ENCODE measurements at regions not wholly inside any gene's neighbourhood (a gene's known extent, or its start where the extent isn't known, plus 50 kb on each side); places are given as distances from the start of the nearest gene placed in this dataset.
A peak's percentile ranks its signal among the peaks of the same experiment; 100 is the strongest.
"Not testable (repeated sequence)": the region's sequence is repeated elsewhere in the genome, so short reads cannot be mapped to it uniquely, and the experiment has no call there.

DNA sequence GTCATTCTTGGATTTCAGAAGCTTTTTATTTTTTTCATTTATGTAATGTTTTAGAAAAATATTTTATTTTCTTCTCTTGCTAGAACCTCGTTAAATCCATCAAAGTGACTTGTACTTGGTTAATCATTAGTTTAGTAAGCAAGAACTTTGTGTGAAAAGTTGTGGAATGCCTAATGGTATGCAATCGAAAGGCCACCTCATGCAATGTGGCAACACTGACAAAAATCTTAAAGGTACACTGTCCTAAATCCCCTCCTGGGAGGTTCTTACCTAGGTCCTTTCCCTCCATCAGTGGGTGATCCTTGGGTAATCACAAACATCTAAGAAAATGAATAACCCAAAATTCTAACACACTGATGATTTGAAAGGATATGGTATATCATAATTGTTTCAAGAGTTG lies 304.2 kb downstream of the DNAH5 start:
- DNase-seq, result no peak

DNA sequence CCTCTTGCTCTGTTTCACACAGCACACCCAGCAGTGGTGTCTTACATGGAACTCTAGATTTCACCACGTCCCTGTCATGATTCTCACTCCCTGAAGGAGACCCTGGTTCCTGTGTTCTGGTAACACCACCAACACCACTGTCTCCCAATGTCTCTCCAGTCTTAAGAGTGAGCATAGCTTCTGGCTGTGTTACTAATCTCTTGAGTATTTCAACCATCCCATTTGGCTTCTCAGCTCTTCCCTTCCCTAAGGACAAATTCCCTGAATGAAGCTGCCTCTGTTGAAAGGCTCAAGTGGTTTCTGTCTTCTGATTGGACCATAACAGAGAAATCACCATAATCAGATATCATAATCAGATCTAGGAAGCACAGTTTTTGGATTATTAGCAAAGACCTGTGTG lies 311.8 kb downstream of the DNAH5 start:
- no peak for DNase-seq

DNA sequence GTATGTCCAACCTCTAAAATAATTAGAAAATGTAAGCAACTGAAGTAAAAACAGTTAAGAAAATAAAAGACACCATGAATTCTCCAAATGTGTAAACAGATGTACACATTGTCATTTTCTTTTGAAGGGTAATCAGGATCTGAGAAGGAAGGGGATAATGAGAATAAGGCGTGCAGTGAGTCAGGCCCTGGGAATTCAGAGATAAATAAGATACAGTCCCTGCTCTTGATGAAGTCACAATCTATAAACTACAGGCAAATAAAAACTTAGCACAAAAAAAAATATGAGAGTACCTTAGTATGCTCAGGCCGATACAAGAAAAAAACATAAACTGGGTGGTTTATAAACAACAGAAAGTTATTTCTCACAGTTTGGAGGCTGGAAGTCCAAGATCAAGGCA lies 315.3 kb downstream of the DNAH5 start:
- no peak for DNase-seq

DNA sequence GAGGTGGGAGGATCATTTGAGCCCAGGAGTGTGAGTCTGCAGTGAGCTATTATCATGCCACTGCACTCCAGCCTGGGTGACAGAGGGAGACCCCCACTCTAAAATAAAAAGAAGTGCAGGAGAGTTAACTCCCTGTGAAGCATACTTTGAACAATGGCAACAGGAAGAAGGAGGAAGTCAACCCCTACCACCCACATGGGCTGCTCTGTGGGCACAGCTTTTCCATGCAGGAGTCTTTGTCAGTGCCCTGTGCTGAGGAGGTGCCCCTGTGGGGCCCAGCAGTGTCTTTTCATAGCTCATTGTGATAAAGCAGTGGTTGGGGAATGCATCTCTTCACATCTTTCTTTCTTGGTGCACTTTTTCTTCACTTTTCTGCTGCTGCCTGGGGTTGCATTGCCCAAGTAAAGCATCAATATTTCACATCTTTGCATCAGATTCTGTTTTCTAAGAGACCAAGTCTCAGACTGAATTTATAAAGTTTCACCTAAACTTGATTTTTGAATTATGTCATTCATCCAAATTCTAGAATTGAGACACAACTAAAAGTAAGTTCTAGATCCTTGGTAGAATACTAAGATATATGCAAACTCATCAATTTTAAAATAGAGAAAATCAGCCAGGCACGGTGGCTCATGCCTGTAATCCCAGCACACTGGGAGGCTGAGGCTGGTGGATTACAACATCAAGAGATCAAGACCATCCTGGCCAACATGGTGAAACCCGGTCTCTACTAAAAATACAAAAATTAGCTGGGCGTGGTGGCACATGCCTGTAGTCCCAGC lies 316.6 kb downstream of the DNAH5 start:
- no peak for DNase-seq

DNA sequence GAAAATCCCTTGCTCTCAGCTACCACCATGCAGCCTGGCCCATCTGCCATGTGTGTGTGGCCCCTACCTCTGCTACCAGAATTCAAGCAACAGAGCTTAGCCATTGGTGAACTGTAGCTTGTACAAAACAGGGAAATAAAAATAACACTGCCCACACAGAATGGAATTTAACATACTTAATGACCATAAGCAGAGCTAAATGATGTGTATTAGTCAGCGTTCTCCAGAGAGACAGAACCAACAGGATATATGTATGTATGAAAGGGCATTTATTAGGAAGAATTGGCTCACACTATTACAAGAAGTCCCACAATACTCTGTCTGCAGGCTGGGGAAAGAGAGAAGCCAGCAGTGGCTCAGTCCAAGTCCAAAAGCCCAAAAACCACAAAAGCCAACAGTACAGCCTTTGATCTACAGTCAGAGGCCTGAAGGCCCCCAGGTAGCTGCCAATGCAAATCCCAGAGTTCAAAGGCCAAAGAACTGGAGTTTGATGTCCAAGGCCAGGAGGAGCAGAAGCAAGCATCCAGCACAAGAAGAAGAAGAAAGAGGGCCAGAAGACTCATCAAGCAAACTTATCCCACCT lies 318.8 kb downstream of the DNAH5 start:
- DNase-seq, result no peak

DNA sequence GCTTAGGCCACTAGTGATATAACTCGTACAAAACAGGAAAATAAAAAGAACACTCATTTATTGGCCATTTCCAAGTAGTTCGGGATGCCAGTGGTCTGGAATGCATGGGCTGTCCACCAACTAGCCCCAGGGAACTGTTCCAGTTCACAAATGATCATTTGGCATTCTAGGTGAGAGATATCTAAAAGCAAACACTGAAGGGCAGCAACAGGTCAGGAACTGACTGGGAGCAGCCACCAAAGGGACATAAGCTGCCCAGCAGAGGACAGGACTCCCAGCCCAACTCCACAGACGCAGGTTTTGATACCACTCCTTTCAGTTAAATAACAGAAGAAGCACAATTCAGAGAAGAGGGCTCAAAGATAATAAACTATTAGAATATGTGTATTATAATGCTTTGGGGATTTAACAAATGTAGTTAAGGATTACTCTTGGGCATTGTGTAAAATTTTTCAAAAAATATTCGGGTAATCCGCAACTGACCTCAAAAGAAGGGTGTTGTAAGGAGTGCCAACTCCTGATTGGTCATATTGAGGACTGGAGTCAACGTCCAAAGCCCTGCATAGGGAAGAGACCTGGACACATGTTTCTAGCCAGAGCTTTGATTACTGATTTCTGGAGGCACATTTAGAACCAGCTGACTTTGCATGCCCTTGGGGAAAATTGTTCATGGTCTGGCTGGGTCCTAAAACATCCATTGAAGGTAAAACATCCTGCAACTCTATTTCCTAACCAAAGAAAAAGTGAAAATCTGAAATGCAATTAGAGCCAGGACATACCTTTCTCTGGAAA lies 320.0 kb downstream of the DNAH5 start:
- DNase-seq, result no peak

DNA sequence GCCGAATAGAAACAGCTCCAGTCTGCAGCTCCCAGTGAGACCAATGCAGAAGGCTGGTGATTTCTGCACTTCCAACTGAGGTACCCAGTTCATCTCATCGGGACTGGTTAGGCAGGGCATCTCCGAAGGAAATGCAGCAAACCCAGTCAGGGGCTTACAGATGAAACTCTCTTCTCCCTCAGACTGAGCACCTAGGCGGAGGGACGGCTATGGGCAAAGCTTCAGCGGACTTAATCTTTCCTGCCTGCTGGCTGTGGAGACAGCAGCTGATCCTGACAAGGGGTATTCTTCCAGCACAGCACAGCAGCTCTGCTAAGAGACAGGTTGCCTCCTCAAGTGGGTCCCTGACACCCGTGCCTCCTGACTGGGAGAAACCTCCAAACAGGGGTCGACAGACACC lies 330.9 kb downstream of the DNAH5 start:
- DNase-seq, result no peak

DNA sequence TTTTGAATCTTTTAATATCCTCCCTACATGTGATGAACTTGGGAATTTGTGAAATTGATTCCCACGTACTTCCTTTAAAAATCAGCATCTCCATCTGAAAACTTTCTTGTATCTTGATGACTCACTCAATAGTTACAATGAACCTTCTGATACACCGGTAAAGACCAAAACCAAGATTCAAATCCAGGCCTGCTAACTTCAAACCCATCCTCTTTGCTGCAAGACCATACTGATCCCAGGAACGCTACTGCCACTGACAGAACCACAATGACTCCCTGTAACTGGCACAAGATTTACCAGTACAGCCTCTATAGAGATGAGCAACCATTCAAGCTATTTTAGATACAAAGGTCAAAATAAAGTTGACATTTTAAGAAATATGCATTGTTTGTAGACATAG lies 332.9 kb downstream of the DNAH5 start:
- no peak for DNase-seq

DNA sequence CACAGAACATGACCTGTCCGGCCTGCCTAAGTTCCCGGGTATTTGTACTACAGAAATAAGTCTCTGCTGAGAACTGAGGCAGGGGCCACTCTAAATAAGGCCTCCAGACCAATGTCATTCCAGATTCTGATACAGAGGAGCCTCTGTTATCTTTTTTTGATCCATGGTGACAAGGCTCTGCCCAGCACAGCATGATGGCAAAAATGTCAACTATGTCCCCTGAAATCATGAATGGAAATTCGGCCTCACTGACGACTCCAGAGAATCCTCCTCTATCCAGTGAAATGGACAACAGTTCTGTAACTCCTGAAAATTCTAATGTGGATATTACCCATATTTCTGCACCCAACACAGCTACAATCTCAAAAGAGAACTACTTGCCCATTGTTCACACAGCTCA lies 335.0 kb downstream of the DNAH5 start:
- no peak for DNase-seq

DNA sequence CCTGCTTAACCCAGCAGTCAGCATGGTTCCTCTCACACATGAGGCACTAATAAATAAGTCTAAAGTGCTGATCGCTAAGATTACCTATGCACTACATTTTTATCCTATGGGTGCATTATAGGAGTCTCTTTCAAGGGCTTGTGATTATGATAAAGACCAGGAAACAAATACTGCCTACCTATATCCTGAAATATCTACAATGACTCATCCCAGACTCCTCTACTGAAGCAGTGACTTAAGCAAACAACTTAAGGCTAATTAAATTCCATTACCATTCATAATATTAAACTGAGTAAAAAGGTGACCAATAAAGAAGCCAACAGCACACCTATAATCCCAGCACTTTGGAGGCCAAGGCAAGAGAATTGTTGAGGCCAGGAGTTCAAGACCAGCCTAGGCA lies 338.4 kb downstream of the DNAH5 start:
- peak; percentile 29 for DNase-seq

DNA sequence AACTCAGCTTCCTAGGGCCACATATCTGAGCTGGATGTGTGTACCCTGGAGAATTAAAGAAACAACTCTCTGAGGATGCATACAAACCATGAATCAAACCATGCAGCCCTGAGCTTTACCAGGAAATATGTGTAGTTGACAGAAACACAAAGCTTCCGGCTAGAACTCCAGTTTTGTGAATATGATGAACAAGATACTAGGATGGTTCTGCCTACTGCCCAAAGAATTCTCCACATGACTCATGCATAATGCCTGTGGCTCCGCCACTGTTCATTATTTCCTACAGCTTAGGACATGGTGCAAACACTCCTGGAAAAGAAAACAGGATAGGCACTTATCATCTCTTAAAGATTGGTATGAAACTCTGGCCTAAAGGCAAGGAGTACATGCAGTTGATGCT lies 343.4 kb downstream of the DNAH5 start:
- no peak for DNase-seq

DNA sequence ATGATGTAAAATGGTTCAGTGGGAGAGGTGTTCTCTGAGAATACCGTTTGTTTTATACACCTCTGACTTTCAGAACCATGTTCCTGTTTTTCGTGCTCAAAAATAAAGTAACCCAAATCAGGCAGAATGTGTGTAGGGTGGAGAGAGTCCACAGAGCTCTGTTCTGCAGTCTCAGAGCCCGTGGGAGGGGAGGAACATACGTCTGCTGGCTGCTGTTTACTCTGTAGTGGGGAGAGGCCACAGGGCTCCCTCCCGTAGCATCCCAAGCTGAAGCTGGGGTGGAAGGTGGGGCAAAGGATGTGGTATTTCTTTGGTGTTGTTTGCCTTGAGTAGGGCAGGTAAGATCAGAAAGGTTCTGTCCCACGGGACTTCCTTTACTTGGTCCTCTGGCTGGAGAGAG lies 348.5 kb downstream of the DNAH5 start:
- no peak for DNase-seq

DNA sequence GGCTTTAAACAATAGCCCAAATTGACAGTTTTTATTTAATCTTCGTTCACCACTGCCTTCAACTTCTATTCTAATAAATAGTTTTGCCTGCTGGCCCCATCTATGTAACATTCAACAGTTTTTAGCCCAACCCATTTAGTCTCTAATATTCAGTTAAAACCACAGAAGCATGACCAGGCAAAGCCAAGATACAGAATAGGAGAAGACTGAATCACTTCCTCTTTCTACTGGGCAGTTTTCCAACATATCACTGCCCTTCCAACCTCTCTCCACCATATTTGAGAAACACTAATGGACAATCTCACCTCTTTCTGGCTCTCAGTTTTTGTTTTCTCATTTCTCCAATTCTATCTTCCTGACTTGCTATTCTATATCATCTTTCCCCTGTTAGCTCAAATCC lies 352.9 kb downstream of the DNAH5 start:
- DNase-seq, result no peak

DNA sequence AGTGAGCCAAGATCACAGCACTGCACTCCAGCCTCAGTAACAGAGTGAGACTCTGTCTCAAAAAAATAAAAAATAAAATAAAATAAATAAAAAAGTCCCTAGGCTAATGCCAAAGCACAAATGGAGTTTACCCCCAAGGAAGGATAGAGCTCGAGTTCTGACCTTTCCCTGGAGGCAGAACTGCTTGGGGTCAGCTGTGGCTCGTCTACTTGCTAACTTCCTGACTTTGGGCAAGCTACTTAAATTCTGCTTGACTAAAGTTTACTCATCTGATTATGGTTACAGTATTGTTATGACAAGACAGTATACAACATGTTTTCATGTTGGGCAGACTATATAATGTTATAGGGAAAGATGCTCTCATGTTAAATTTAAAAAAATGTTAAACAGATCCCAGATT lies 359.2 kb downstream of the DNAH5 start:
- no peak for DNase-seq

DNA sequence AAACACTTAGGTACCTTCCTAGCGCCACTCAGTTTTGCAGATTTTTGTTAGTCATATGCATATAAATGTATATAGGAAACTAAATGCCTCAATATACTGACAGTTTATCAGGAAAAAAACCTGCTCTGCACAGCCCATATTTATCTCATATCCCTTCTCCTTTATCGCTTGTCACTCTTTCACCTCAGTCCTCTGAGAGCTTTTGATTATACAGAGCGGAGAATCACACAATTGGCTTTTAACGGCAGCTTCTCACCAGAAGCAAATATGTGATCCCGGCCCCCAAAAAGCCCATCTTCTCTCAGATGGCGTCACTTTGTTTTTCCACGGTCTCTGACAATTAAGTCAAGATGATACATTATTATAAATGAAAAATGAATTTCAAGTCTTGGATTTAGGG lies 362.6 kb downstream of the DNAH5 start:
- no peak for DNase-seq

DNA sequence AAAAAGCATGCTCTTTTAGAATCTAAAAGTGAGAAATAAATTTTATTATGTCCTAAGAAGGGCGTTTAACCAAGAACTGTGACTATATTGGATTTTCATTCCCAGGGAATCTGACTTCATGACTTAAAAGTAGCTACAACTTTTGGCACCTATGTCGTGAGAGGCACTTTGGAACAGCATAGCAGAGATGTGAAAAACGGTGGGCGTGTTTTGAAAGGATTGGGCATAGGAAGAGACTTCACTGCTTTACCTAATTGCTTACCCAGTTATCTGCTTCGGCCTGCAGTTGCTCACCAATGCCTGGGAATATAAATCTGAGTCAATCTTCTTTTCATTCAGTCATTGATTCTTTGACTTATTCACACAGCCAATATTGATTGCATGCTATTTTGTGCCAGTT lies 363.4 kb downstream of the DNAH5 start:
- DNase-seq, result no peak

DNA sequence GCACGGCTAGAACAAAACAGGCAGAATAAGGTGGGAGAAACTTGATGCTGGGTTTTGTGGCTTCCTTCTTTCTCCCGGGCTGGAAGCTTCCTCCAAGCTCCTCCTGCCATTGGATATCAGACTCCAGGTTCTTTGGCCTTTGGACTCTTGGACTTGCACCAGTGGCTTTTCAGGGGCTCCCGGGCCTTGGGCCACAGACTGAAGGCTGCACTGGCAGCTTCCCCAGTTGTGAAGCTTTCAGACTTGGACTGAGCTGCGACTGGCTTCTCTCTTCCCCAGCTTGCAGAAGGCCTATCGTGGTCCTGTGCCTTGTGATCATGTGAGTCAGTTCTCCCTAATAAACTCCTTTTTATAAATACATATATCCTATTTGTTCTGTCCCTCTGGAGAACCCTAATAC lies 364.4 kb downstream of the DNAH5 start:
- no peak for DNase-seq

DNA sequence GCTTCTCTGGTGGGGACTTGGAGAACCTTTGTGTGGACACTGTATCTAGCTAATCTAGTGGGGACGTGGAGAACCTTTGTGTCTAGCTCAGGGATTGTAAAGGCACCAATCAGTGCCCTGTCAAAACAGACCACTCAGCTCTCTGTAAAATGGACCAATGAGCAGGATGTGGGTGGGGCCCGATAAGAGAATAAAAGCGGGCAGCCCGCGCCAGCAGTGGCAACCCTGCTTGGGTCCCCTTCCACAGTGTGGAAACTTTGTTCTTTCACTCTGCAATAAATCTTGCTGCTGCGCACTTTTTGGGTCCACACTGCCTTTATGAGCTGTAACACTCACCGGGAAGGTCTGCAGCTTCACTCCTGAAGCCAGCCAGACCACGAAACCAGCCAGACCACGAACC lies 365.4 kb downstream of the DNAH5 start:
- not testable (repeated sequence) for DNase-seq

DNA sequence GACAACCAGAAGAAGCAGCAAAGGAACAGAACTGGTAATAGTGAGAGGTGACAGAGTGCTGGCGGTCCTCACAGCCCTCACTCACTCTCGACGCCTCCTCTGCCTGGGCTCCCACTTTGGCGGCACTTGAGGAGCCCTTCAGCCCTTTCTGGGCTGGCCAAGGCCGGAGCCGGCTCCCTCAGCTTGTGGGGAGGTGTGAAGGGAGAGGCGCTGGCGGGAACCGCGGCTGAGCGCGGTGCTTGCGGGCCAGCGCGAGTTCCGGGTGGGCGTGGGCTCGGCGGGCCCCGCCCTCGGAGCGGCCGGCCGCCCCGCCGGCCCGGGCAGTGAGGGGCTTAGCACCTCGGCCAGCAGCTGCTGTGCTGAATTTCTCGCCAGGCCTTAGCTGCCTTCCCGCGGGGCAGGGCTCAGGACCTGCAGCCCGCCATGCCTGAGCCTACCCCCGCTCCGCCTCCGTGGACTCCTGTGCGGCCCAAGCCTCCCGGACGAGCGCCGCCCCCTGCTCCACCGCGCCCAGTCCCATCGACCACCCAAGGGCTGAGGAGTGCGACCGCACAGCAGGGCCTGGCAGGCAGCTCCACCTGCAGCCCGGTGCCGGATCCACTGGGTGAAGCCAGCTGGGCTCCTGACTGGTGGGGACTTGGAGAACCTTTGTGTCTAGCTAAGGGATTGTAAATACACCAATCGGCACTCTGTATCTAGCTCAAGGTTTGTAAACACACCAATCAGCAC lies 366.0 kb downstream of the DNAH5 start:
- not testable (repeated sequence) for DNase-seq

DNA sequence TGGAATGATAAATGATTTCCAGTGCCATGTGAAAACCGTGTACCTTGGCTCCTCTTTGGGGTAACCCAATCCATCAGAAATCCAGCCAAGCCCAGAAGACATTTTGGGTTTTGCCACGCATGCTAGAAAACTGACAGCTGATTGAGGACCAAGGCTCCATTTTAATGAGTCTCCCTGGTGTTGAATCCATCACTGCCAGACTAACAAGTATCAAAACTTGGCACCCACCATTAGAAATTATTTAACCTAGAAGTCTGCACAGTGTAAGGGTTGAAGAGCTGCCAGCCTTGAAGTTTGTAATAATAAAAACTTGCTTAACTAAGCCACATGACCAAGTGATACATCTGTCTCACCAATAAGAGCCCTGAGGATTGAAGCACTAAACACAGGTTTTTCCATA lies 369.9 kb downstream of the DNAH5 start:
- DNase-seq, result no peak

DNA sequence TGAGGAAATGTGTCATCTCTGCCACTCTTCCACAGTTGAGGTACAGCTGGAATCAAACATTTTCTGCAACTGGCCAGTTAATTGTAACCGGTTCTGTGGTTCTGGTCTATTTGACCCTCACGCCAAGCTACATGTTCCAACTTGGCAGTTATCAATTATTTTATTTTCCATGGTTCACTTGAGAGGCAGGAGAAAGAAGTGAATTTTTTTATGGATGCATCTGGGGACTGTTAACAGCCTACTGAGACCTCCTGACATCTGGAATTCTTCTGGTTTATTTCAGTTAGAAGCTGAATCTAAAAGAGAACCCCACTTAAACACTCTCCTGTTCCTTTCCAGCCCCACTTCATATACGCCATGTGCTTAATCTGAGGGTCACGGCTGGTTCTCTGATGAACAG lies 372.3 kb downstream of the DNAH5 start:
- no peak for DNase-seq

DNA sequence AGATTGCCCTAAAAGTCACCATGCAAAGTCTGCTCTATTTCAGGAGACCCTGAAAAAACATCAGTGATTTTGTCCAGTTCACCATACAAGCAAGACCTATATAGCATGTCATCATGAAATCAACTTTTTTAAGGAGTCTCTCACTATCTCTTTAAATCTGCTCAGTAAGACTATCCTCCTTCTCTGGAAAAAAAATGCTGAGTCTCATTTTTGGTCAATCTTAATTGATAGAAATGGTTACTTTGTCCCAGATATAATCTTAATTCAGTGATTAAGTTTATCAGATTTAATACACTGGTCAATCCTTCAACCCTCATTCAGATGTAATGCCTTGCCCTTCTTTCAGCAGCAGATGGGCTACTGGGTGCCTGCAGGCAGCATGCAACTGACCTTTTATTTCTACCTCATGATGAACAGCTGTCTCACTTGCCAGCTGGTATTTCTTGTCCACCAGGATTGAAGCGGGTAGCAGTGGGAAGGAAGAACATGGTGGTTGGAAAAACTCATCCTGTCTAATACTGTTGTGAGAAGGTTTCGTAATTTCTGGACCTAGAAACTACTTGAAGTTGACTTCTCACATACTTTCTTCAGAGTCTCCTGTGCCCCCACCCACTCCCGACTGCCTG lies 375.3 kb downstream of the DNAH5 start:
- no peak for DNase-seq

DNA sequence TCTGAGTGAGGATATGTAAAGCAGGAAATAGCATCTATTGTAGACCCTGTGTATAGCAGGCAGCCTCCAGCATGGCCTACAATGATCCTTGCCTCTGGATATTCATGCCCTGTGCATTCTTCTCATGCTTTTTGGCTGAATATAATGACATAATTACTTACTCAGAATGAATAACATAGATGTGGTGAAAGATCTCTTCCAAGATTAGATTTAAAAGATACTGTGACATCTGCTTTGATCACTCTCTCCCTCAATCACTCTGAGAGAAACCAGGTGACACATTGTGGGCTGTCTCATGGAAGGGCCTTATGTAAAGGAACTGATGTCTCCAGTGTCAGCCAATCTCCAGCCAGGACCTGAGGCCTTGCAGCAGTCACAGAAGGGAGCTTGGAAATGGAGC lies 376.7 kb downstream of the DNAH5 start:
- DNase-seq, result no peak

Data from NCI-H510A treated with DMSO at 0.1 percent for 48 hours (cell line).